OCI-LY1 (cell line): ENCODE measurements at regions not wholly inside any gene's neighbourhood (a gene's known extent, or its start where the extent isn't known, plus 50 kb on each side); places are given as distances from the start of the nearest gene placed in this dataset.

Experiments
- H2AFZ ChIP-seq: fragments of 200-600 bp; sonication (generic), shearing (Covaris generic); 2 replicates; pipeline ENCODE4 v1.6.0; 2014; ENCODE audit warnings: antibody characterized with exemption, mild to moderate bottlenecking, low read length
- H3F3A ChIP-seq: fragments of 200-600 bp; sonication (generic), shearing (Covaris generic); 2 replicates; pipeline ENCODE4 v1.6.0; 2014; ENCODE audit warnings: mild to moderate bottlenecking, antibody characterized with exemption, low read length, moderate library complexity; ENCODE audit not compliant: insufficient read depth
- H3K27ac ChIP-seq: fragments of 200-600 bp; sonication (generic); 2 replicates; pipeline ENCODE4 v1.5.1; 2014; ENCODE audit warnings: low read length, mixed run types, mild to moderate bottlenecking, low read depth; ENCODE audit not compliant: poor library complexity, severe bottlenecking
- H3K27me3 ChIP-seq: fragments of 200-600 bp; sonication (generic); 2 replicates; pipeline ENCODE4 v1.6.0; 2014; ENCODE audit warnings: antibody characterized with exemption, mild to moderate bottlenecking, low read length, moderate library complexity; ENCODE audit not compliant: insufficient read depth
- H3K36me3 ChIP-seq: fragments of 200-600 bp; sonication (generic); 2 replicates; pipeline ENCODE4 v1.6.1; 2014; ENCODE audit warnings: mild to moderate bottlenecking, antibody characterized with exemption, low read length, moderate library complexity, mixed read lengths; ENCODE audit not compliant: insufficient read depth
- H3K4me1 ChIP-seq: fragments of 200-600 bp; sonication (generic); 2 replicates; pipeline ENCODE4 v1.5.1; 2014; ENCODE audit warnings: mild to moderate bottlenecking, low read length, moderate library complexity; ENCODE audit not compliant: insufficient read depth, severe bottlenecking
- H3K4me2 ChIP-seq: fragments of 200-600 bp; sonication (generic), shearing (Covaris generic); 2 replicates; pipeline ENCODE4 v1.6.1; 2014; ENCODE audit warnings: low read length
- H3K4me3 ChIP-seq: fragments of 200-600 bp; sonication (generic); 2 replicates; pipeline ENCODE4 v1.5.1; 2014; ENCODE audit warnings: low read length, low read depth, mild to moderate bottlenecking, mixed read lengths; ENCODE audit not compliant: poor library complexity, severe bottlenecking
- H3K79me2 ChIP-seq: fragments of 200-600 bp; shearing (Covaris generic); 2 replicates; pipeline ENCODE4 v1.6.1; 2016; ENCODE audit warnings: mixed run types, low read length, mixed read lengths; ENCODE audit not compliant: insufficient read depth
- H3K9ac ChIP-seq: fragments of 200-600 bp; sonication (generic), shearing (Covaris generic); 2 replicates; pipeline ENCODE4 v1.6.1; 2014; ENCODE audit warnings: mild to moderate bottlenecking, low read length, mixed read lengths
- H3K9me2 ChIP-seq: fragments of 200-600 bp; sonication (generic), shearing (Covaris generic); 2 replicates; pipeline ENCODE4 v1.6.1; 2014; ENCODE audit warnings: low read depth, mild to moderate bottlenecking, low read length, mixed read lengths
- H3K9me3 ChIP-seq: fragments of 200-600 bp; shearing (Covaris generic); 2 replicates; pipeline ENCODE4 v1.6.1; 2014; ENCODE audit warnings: low read length, mixed read lengths
- H4K20me1 ChIP-seq: fragments of 200-600 bp; sonication (generic), shearing (Covaris generic); 2 replicates; pipeline ENCODE4 v1.6.0; 2016; ENCODE audit warnings: mild to moderate bottlenecking, low read length; ENCODE audit not compliant: insufficient read depth
- EZH2 ChIP-seq: fragments of 200-600 bp; sonication (generic), shearing (Covaris generic); IDR thresholded peaks from 2 replicates; pipeline ENCODE4 v1.8.0; 2017; ENCODE audit warnings: borderline replicate concordance, mixed run types, mild to moderate bottlenecking, antibody characterized with exemption, low read length, moderate library complexity, mixed read lengths
- TF ChIP-seq, protein P1 (sequence below): fragments of 200-600 bp; sonication (generic), shearing (Covaris generic); IDR thresholded peaks from 2 replicates; pipeline ENCODE4 v1.5.1; 2017; ENCODE audit warnings: mild to moderate bottlenecking, antibody characterized with exemption, low read length, moderate library complexity, mixed read lengths

DNA sequence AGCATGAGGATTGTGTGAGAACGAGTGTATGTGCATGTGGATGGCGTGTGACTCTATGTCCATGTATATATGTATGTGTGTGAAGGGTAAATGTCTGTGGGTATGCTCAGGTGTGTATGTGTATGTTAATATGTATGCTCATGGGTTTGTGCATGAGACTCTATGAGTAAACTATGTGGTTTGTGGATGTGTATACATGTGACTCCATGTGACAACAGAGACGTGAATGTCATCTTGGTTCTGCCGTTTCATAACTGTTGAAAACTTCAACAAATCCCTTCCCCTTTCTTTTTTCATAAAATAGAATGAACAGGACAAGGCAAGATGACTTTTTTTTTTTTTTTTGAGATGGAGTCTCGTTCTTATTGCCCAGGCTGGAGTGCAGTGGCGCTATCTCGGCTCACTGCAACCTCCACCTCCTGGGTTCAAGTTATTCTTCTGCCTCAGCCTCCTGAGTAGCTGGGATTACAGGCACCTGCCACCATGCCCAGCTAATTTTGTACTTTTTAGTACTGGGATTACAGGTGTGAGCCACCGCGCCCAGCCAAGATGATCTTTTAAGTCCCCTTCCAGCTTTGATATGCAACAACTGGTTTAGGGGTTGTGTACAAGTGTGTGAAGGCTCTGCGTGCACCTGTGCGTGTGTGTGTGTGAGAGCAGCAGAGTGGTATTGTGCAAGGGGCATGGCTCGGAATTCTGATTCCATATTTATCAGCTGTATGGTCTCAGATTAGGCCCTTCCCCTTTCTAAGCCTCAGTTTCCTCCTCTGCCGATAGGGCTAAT lies 106.3 kb downstream of the EBNA1BP2 start:
- Histone ChIP-seq H3K4me3 (no peak overlapping the region), H3K9me3 (no peaks in the 10 kb centered on the region), H3K4me2 (no peak overlapping the region), H3K4me1 (peaks cover 5% of the 10 kb centered on the region), H3K27me3 (0 out of 2 replicates have a peak, but pooled peaks cover 4% of the 10 kb centered on the region), H3F3A (no peaks in the 10 kb centered on the region), H2AFZ (no peak overlapping the region), H3K27ac (no peak overlapping the region), H3K36me3 (no peaks in the 10 kb centered on the region), H4K20me1 (no peaks in the 10 kb centered on the region), H3K79me2 (no peaks in the 10 kb centered on the region), H3K9ac (no peak overlapping the region), H3K9me2 (no peaks in the 10 kb centered on the region)
- TF ChIP-seq EZH2, result no peak
- TF ChIP-seq, protein P1, sequence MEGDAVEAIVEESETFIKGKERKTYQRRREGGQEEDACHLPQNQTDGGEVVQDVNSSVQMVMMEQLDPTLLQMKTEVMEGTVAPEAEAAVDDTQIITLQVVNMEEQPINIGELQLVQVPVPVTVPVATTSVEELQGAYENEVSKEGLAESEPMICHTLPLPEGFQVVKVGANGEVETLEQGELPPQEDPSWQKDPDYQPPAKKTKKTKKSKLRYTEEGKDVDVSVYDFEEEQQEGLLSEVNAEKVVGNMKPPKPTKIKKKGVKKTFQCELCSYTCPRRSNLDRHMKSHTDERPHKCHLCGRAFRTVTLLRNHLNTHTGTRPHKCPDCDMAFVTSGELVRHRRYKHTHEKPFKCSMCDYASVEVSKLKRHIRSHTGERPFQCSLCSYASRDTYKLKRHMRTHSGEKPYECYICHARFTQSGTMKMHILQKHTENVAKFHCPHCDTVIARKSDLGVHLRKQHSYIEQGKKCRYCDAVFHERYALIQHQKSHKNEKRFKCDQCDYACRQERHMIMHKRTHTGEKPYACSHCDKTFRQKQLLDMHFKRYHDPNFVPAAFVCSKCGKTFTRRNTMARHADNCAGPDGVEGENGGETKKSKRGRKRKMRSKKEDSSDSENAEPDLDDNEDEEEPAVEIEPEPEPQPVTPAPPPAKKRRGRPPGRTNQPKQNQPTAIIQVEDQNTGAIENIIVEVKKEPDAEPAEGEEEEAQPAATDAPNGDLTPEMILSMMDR, result no peak

DNA sequence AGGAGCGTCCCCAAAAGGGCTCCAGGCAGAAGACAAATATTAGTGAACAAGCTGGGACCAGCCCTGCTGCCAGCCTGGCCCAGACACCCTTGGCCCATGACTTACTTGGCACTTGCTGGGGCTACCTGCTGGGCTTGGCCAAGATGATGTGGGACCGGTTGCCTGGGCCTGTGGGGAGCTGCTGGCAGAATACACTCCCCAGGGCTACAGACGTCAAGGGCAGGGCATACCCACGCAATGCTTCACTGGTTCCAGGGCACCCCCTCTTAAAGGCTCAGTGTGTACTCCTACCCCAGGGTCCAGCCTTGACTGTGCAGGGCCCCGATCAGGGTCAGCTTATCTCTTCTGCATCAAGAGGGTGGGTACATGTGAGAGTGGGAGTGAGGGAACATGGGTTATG lies 106.5 kb upstream of the SLC2A1 start:
- Histone ChIP-seq H3K27ac (no peak overlapping the region), H3K36me3 (no peaks in the 10 kb centered on the region), H3K27me3 (0 out of 2 replicates have a peak, but pooled peaks cover 4% of the 10 kb centered on the region), H3K9me2 (no peaks in the 10 kb centered on the region), H3K79me2 (no peaks in the 10 kb centered on the region), H3K9ac (no peak overlapping the region), H3F3A (no peaks in the 10 kb centered on the region), H2AFZ (no peak overlapping the region), H4K20me1 (no peaks in the 10 kb centered on the region), H3K4me3 (no peak overlapping the region), H3K4me1 (peaks cover 5% of the 10 kb centered on the region), H3K9me3 (no peaks in the 10 kb centered on the region), H3K4me2 (no peak overlapping the region)
- TF ChIP-seq EZH2, result no peak

DNA sequence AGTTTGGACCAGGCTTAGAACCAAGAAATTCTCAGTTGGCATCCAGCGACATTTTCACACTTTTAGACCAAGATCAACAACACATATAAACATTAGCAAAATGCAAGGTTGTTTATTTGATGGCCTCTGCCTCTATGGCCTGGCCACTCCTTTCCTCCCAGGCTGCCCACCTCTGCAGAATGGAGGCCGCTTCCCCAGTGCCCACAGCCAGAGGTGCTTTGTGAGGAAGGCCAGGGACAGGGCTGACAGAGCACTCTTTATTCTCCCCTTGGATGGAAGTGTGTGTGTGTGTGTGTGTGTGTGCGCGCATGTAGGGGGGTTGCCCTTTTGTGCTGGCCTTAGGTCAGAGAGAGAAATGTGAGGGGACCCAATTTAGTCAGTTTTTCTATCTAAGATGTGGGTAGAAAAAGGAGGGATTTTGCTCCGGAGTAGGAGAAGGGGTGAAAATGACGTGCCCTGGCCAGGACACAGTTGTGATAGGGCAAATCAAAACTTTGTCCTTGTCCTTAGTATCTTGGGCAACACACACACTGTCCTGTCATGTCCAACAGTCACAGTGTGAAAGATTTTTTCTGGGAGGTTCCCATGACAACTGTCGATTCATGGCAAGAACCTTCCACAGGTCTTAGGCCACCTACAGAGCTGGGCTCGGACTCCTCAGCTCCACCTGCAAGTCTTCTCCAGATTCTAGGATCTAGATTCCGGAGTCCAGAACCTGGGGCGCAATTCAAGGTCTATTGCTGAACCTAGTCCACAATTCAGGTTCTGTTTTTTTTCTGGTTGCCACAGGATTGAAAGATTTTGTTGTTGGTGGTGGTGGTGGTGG lies 104.9 kb upstream of the SLC2A1 start:
- TF ChIP-seq EZH2, result no peak
- TF ChIP-seq, protein P1, result no peak
- Histone ChIP-seq H3F3A (no peaks in the 10 kb centered on the region), H3K4me3 (no peak overlapping the region), H4K20me1 (no peaks in the 10 kb centered on the region), H3K27ac (no peak overlapping the region), H3K4me1 (peaks cover 9% of the 10 kb centered on the region), H2AFZ (no peak overlapping the region), H3K79me2 (no peaks in the 10 kb centered on the region), H3K4me2 (no peak overlapping the region), H3K27me3 (0 out of 2 replicates have a peak, but pooled peaks cover 4% of the 10 kb centered on the region), H3K9me2 (no peaks in the 10 kb centered on the region), H3K36me3 (no peaks in the 10 kb centered on the region), H3K9ac (no peak overlapping the region), H3K9me3 (no peaks in the 10 kb centered on the region)
